CMK (cell line): ENCODE measurements at regions not wholly inside any gene's neighbourhood (a gene's known extent, or its start where the extent isn't known, plus 50 kb on each side); places are given as distances from the start of the nearest gene placed in this dataset.
A peak's percentile ranks its signal among the peaks of the same experiment; 100 is the strongest.
"Not testable (repeated sequence)": the region's sequence is repeated elsewhere in the genome, so short reads cannot be mapped to it uniquely, and the experiment has no call there.

Source experiments
- DNase-seq: peaks from one replicate; pipeline ENCODE4 v3.0.0-alpha.2; 2010; ENCODE audit warnings: low read depth

GRCh38 chr9:108039012-108039411 lies 549.4 kb upstream of the KLF4 start:
- DNase-seq = no peak

- DNase-seq = no peak
Observed at GRCh38 chr9:108035487-108035886, 545.9 kb upstream of the KLF4 start.

GRCh38 chr9:108033976-108034964 lies 544.7 kb upstream of the KLF4 start:
- DNase-seq = no peak

- DNase-seq = not testable (repeated sequence)
Observed at GRCh38 chr9:108032079-108032478, 542.5 kb upstream of the KLF4 start.

GRCh38 chr9:108031221-108031620 lies 541.7 kb upstream of the KLF4 start:
- not testable (repeated sequence) for DNase-seq

- DNase-seq = not testable (repeated sequence)
Observed at GRCh38 chr9:108026718-108027117, 537.1 kb upstream of the KLF4 start.

- DNase-seq = no peak
Observed at GRCh38 chr9:108024604-108025003, 535.0 kb upstream of the KLF4 start.

- DNase-seq = no peak
Observed at GRCh38 chr9:108022246-108022935, 532.8 kb upstream of the KLF4 start.

GRCh38 chr9:108021096-108021710 lies 531.6 kb upstream of the KLF4 start:
- DNase-seq = no peak

- DNase-seq = no peak
Observed at GRCh38 chr9:108019821-108020220, 530.3 kb upstream of the KLF4 start.

- DNase-seq = no peak
Observed at GRCh38 chr9:108017671-108018070, 528.1 kb upstream of the KLF4 start.

- DNase-seq = no peak
Observed at GRCh38 chr9:108016446-108016845, 526.9 kb upstream of the KLF4 start.

GRCh38 chr9:108015690-108016089 lies 526.1 kb upstream of the KLF4 start:
- peak; percentile 8 for DNase-seq

- DNase-seq = no peak
Observed at GRCh38 chr9:108014353-108014752, 524.8 kb upstream of the KLF4 start.

- DNase-seq = no peak
Observed at GRCh38 chr9:108012886-108013665, 523.5 kb upstream of the KLF4 start.

- DNase-seq = no peak
Observed at GRCh38 chr9:108012405-108012804, 522.8 kb upstream of the KLF4 start.

GRCh38 chr9:108003526-108003925 lies 514.0 kb upstream of the KLF4 start:
- no peak for DNase-seq

GRCh38 chr9:108002371-108002956 lies 512.9 kb upstream of the KLF4 start:
- DNase-seq = no peak

GRCh38 chr9:108001237-108001636 lies 511.7 kb upstream of the KLF4 start:
- no peak for DNase-seq

- no peak for DNase-seq
Observed at GRCh38 chr9:107999890-108000289, 510.3 kb upstream of the KLF4 start.

GRCh38 chr9:107999011-107999410 lies 509.4 kb upstream of the KLF4 start:
- DNase-seq = no peak

GRCh38 chr9:107994648-107995047 lies 505.1 kb upstream of the KLF4 start:
- DNase-seq = no peak
